ENCODE measurements at regions not wholly inside any gene's neighbourhood (a gene's known extent, or its start where the extent isn't known, plus 50 kb on each side); places are given as distances from the start of the nearest gene placed in this dataset.

DNA sequence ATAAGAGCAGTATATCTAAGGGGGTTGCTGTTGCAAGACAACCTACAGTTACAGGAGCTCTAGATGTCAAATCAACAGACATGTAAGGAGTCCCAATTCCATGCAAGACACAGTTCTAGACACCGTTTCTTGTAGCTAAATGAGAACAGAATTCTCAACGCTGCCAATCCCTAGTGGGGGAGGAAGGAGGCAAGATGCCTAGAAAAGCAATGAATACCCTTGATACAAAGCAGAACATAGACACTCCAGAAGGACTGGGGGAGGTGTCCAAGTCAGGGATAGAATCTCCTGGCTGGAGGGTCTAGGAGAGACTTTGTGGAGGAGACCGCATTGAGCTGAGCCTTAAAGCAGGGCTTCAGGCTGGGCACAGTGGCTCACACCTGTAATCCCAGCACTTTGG, 280.2 kb downstream of the BUD13 start:
- no TSS peak for BruUV-seq (replicated peaks)
- WGBS (ENCODE audit: low lambda C conversion rate), result 63% methylated on average over 2 of the region's 3 CpGs
- no peaks in the 10 kb centered on the region for H3K9me3 ChIP-seq (ENCODE audit: low read length)
- H3K9ac ChIP-seq (ENCODE audit: insufficient read depth, low read depth, low read length), result no peak overlapping the region
- POLR2A ChIA-PET, result no interaction called here
- peaks cover 0 to 3% of the 10 kb centered on the region in 2 experiments; a peak in 1 of 5 replicates for H3K27me3 ChIP-seq (ENCODE audit: control insufficient read depth in 1 of 2, insufficient read depth in 2 of 2, low read length in 2 of 2)
- no peaks in the 10 kb centered on the region for H3K36me3 ChIP-seq (replicated peaks in 1 of 2; ENCODE audit: control insufficient read depth in 1 of 2, insufficient read depth in 2 of 2, low read length in 2 of 2)
- intact Hi-C loops (cut with micrococcal nuclease; ENCODE audit: unreplicated experiment), result no loop called here
- ATAC-seq (no peak), FAIRE-seq (no peak), DNase-seq (ENCODE audit: low spot score) (no peak)
- CTCF ChIA-PET (ENCODE audit: low intra/inter-chr PET ratio, low total read pairs), result no interaction called here
- H3K4me1 ChIP-seq (ENCODE audit: insufficient read depth, low read length), result no peaks in the 10 kb centered on the region
- H3K27ac ChIP-seq (ENCODE audit: extremely low read length, insufficient read depth, low read length), result no peak overlapping the region
- no peak overlapping the region for H3K4me2 ChIP-seq (ENCODE audit: low read depth, low read length)
- no peak overlapping the region for H2AFZ ChIP-seq (ENCODE audit: low read length)
- H3K4me3 ChIP-seq (replicated peaks in 1 of 3; ENCODE audit: insufficient read depth in 1 of 3, low read depth in 2 of 3, low read length in 3 of 3), result no peak overlapping the region
- H3K79me2 ChIP-seq (ENCODE audit: insufficient read depth, low read length), result no peaks in the 10 kb centered on the region
- in situ Hi-C loops (cut with HindIII; ENCODE audit: extremely low pct_ligation_motif_present, low pct_unique_long_range_greater_than_20kb), result loop anchor here (10.0 kb wide), 1 partner anchor 278 kb away; no protein-coding TSS in a partner anchor
- no peaks in the 10 kb centered on the region for H4K20me1 ChIP-seq (ENCODE audit: insufficient read depth, low read length)
- TF ChIP-seq TBL1XR1 (IDR thresholded peaks at IDR 0.05; ENCODE audit: borderline replicate concordance, low read length, partially characterized antibody) (no peak), BRF2 (CRISPR knock-in tag; IDR thresholded peaks at IDR 0.05) (no peak), SP5 (CRISPR knock-in tag; IDR thresholded peaks at IDR 0.05; ENCODE audit: borderline replicate concordance, low read depth) (no peak), ZNF33A (CRISPR knock-in tag; IDR thresholded peaks at IDR 0.05; ENCODE audit: borderline replicate concordance) (no peak), TP53 (CRISPR knock-in tag; conservative IDR thresholded peaks at IDR 0.05) (no peak), MEF2D (CRISPR knock-in tag; IDR thresholded peaks at IDR 0.05) (no peak)

DNA sequence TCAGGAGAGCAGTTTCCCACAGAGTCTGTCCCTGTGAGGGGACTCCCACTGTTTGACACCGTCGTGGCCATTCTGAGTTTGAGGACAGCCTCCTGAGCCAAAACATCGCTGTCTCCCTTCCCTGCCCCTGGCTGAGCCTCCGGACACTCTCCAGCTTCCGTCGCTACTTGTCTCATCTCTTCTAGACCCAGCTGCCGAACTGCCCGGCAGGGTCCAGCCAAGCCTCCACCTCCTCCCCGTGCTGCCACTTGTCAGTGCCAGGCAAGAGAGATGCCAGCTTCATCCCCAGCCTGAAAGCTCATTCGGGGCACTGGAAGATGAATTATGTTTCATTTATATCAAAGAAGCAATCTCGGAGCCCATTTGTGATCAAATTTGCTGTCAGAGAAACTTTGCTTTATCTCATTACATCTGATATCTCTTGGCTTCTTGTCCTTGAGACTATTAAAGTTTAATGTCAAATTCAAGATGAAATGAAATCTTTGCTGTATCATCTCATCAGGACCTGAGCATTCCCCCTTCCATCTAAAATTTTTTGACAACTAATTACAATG, 283.9 kb downstream of the BUD13 start:
- no peak for DNase-seq (ENCODE audit: low spot score)
- no peak for FAIRE-seq
- no peaks in the 10 kb centered on the region for H4K20me1 ChIP-seq (ENCODE audit: insufficient read depth, low read length)
- peaks cover 11% of the 10 kb centered on the region; the same call in 1 of the 2 replicates for H3K4me1 ChIP-seq (ENCODE audit: insufficient read depth, low read length)
- H3K27me3 ChIP-seq (ENCODE audit: control insufficient read depth in 1 of 2, insufficient read depth in 2 of 2, low read length in 2 of 2), result peaks cover 0 to 3% of the 10 kb centered on the region in 2 experiments; a peak in 1 of 5 replicates
- H3K79me2 ChIP-seq (ENCODE audit: insufficient read depth, low read length), result no peaks in the 10 kb centered on the region
- in situ Hi-C loops (cut with HindIII; ENCODE audit: extremely low pct_ligation_motif_present, low pct_unique_long_range_greater_than_20kb) (no loop called here), intact Hi-C loops (cut with micrococcal nuclease; ENCODE audit: unreplicated experiment) (no loop called here)
- no peak overlapping the region for H3K9ac ChIP-seq (ENCODE audit: insufficient read depth, low read depth, low read length)
- no peak overlapping the region for H3K4me2 ChIP-seq (ENCODE audit: low read depth, low read length)
- ChIA-PET POLR2A (no interaction called here), CTCF (ENCODE audit: low intra/inter-chr PET ratio, low total read pairs) (no interaction called here)
- no peaks in the 10 kb centered on the region for H3K9me3 ChIP-seq (ENCODE audit: low read length)
- 54% methylated on average over 10 of the region's 11 CpGs for WGBS (ENCODE audit: low lambda C conversion rate)
- ATAC-seq, result no peak
- H2AFZ ChIP-seq (ENCODE audit: low read length), result no peak overlapping the region
- BruUV-seq (replicated peaks), result no TSS peak
- H3K4me3 ChIP-seq (replicated peaks in 1 of 3; ENCODE audit: insufficient read depth in 1 of 3, low read depth in 2 of 3, low read length in 3 of 3), result no peak overlapping the region
- no peaks in the 10 kb centered on the region for H3K36me3 ChIP-seq (replicated peaks in 1 of 2; ENCODE audit: control insufficient read depth in 1 of 2, insufficient read depth in 2 of 2, low read length in 2 of 2)
- H3K27ac ChIP-seq (ENCODE audit: extremely low read length, insufficient read depth, low read length), result no peak overlapping the region
- TF ChIP-seq NFIC (IDR thresholded peaks at IDR 0.05; ENCODE audit: low read length) (no peak), PHF20 (CRISPR knock-in tag; IDR thresholded peaks at IDR 0.05) (no peak)

All from HepG2 (cell line).